HG02885 (cell line): ENCODE measurements at regions not wholly inside any gene's neighbourhood (a gene's known extent, or its start where the extent isn't known, plus 50 kb on each side); places are given as distances from the start of the nearest gene placed in this dataset.
"Not testable (repeated sequence)": the region's sequence is repeated elsewhere in the genome, so short reads cannot be mapped to it uniquely, and the experiment has no call there.

Experiments used
- ATAC-seq: cut with Tn5 transposase; IDR thresholded peaks from one replicate; pipeline ENCODE4 v1.9.1; 2021; ENCODE audit warnings: mild to moderate bottlenecking; ENCODE audit not compliant: unreplicated experiment, poor library complexity

DNA sequence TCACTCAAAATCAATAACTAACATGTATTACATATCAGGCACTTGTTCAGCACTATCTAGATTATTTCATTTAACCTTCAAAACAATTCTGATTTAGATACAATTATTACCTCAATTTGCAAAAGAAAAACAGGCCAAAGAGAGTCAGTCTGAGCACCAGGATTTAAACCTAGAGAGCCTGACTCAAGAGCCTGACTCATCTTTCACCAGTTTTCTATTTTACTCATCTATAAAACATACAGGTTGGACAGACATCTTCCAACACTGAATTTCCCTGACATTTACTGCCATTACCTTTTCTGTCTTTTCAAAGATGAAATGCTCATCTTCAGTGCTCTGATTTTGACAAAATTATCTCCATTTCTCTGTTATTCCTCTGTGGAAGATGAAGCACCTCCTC is 116.5 kb downstream of the MRPL39 start:
- ATAC-seq = no peak

DNA sequence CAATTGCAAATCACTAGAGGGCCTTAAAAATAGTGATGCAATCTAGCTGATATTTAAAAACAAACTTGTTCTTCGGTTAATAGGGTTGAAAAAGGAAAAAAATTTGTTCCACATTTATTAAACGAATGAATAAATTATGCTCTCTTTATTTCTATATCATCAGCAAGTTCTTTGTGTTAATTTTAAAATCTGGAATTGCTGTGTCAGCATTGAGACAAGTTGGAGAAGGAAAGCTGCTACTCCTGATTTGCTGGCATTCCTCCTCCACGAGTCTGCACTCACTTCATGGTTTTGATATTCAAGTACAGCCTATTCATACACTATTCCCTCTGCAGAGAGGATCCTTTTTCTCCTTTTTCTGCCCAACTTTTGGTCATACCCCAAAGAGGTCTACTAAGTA is 117.6 kb downstream of the MRPL39 start:
- no peak for ATAC-seq

DNA sequence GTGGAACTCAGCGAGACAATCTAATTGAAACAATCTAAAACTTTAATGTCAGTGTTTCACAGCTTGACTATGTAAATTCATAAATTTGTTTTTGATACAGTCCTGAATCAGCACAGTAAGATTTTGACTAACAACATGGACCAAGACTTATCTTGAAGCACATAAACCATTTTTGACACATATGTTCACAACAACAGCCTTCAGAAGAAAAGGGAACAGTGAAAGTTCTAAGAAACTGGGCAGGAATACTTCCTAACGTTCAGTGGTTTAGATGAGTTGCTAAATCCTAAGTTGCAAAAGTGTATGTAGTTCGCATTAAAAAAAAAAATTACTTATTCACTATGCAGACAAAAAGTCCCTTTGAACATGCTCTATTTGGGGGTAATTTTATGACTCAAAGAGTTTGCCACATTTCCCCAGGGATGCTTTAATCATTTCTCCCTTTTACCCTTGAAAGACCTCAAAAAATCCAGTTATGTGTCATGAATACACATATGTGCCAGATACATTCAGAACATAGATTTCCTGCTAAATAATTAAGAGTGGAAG is 120.2 kb downstream of the MRPL39 start:
- peak; percentile 82 for ATAC-seq

DNA sequence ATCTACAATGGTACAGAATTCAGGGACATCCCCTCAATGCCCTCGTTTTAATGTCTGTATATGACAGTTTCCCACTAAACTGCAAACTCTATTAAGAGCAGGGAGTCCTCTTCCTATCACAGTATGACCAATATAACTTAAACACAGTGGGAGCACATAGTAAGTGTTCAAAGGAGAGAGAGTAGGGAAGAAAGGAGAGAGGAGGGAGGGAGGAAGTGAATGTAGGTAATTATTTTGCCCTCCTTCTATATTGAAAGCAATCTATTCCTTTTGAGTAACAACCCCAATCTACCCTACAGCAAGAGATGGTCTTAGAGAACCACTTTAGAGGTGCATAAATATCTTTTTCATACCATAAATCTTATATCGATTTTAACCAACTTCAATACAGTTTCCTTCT is 121.4 kb downstream of the MRPL39 start:
- no peak for ATAC-seq

DNA sequence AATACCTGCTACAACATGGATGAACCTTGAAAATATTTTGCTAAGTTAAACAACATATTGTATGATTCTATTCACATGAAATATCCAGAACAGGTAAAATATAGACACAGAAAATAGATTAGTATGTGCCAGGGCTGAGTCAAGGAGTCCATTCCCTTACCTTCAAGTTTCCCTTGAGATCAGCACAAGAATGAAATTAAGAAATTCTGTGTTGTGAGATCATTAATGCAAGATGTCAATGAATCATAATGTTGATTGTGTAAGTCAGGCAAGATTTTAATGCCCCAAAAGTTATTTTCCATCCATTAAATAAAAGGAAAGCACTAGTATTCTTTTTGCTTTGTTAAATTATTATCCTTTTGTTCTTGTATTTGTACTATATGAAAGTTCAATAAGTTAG is 139.4 kb downstream of the MRPL39 start:
- ATAC-seq = no peak

DNA sequence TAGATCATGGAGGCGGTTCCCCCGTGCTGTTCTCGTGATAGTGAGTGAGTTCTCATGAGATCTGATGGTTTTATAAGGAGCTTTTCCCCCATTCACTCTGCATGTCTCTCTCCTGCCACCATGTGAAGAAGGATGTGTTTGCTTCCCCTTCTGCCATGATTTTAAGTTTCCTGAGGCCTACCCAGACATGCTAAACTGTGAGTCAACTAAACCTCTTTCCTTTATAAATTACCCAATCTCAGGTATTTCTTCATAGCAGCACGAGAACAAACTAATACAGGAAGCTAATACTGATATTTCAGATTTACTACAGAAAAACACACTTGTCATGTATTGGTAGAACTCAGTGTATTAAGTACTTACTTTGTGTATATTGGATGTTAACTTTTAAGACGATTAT is 140.2 kb downstream of the MRPL39 start:
- ATAC-seq = not testable (repeated sequence)

DNA sequence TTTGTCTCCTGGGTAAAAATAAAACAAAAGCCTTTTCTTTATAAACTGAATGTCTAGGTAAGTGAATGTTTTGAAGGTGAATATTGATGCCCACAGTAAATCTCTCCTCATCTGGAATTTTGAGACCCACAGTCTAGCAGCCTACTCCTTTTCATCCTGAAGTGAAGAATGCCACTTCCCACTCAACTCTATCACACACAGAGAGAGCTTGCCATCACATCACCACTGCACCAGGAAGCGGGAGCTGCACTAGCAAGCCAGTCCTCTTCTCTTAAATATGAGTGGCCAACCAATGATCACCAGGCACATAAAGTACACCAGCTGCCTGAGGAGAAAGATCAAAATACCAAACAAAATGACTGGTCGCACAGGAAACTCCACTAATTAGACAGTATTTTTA is 140.8 kb downstream of the MRPL39 start:
- no peak for ATAC-seq

DNA sequence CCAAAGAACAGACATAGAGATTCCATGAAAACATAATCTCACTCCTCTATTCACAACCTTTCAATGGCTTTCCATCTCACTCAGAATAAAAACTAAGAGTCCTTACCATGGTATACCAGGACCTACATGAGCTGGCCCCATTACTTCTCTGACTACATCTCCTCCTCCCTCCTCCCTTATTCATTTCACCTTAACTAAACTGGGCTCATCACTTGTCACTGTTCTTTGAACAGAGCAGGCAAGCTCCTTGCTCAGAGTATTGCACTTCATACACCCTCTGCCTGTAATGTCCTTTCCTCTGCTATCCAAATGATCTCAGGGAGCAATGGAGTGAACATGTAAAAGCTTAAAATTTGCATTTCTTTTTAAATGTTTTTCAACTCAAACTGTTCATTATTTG is 142.0 kb downstream of the MRPL39 start:
- peak; percentile 18 for ATAC-seq

DNA sequence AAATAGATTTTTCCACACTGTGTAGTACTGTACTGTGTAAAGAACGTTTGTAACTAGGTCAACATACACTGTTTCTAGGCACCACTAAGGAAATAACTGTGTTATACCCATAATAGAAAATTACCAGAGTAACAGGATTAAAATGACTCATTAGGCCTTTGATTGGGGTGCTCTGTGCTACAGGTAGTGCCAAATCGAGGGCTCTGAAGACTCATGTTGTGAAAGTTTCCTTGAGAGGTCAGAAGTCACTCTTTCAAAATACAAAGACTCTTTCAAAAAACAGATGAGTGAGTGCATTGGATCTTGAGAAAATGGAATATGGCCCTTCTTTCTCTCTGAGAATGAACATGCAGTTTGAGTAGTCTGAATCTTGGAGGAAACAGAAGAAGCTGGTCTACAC is 143.0 kb downstream of the MRPL39 start:
- peak; percentile 70 for ATAC-seq

DNA sequence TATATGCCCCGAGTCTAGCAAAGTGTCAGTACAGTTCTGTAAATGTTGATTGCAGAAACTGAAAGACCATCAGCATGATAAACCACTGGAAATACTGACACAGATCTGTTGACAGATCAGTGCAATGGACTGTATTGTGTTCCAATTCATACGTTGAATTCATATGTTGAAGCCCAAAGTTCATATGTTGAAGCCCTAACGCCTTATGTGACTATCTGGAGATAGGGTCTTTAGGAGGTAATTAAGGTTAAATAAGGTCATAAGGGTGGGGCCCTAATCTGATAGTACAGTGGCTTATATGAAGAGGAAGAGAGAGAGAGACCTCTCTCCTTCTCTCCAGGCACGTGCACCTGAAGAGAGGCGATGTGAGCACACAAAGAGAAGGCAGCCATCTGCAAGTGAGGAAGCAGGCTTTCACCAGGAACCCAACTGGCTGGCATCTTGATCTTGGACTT is 144.7 kb downstream of the MRPL39 start:
- peak; percentile 71 for ATAC-seq

DNA sequence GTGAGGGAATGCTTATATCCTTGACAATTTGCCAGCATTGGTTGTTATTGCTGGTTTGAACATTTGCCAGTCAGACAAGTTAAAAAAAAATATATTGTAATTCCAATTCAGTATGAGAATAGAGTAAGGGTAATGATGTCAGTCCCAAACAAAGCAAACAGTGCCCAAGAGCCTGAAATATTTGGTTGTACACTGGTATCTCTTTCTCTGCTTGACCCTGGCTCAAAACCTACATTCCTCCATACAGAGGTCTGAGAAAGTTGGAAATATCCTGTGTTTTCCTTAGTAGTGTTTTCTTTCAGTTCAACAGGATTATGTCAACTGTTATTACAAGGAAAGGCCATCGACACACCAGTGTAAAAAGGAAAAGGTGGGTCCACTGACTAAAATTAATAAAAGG is 145.6 kb downstream of the MRPL39 start:
- ATAC-seq = no peak

DNA sequence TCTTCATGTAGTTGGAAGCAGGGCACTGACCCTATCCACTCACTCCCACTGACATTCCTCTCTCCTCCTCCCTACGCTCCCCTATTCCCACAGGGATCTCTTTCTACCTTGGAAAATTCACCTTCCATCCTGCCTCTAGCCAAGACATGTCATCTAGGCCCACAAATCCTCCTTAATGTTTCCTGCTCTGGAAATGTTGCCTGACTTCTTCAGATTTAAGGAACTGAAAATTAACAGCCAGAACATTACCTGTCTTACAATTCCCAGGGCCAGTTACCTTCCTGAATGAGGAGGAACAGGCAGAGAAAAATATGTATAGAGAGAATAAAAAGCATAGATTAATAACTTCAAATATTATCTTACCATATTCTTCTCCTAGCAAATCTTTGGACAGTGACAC is 147.3 kb downstream of the MRPL39 start:
- ATAC-seq = no peak

DNA sequence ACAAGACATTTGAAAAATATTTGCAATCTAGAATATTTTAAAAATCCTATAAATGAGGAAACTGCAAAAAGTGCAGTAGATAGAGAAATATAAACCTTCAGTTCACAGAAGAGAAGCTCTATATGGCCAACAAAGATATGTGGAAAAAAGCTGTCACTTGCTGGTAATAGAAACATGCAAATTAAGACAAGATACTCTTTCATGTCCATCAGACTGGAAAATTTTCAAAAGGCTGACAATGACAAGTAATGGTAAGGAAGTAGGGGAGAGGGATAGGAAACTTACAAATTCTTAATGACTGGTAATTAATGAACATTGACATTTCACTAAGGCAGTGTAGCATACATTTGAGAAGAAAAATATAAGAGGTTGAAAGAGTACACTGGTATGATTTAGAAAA is 147.9 kb downstream of the MRPL39 start:
- no peak for ATAC-seq

DNA sequence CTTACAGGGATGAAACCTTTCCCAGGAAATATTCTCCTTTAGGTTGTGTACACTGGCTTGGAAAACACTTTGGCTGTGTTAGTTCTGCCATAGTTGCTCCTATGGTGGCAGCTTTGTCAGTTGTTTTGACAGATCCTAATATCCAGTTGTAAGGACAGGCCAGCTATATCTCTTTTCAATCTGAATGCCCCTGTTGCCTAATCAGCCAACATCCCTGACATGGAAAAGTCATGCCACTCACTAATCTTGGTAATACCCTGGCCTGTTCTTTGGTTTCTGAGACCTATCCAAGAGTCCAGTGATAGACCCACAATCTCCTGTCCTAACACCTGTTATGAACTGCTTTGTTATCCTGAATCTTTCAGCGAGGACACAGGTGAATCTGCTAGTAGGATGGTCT is 148.8 kb downstream of the MRPL39 start:
- ATAC-seq = no peak

DNA sequence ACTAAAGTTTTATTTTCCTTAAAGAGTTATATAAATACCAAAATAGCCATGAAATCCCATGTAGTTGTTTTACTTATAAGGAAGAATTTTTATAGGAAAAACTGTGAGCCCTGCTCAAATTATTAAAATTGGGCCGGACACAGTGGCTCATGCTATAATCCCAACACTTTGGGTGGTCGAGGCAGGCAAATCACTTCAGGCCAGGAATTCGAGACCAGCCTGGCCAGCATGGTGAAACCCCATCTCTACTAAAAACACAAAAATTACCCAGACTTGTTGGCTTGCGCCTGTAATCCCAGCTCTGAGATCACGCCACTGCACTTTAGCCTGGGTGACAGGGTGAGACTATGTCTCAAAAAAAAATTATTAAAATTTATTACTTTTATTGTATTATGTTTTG is 149.3 kb downstream of the MRPL39 start:
- no peak for ATAC-seq

DNA sequence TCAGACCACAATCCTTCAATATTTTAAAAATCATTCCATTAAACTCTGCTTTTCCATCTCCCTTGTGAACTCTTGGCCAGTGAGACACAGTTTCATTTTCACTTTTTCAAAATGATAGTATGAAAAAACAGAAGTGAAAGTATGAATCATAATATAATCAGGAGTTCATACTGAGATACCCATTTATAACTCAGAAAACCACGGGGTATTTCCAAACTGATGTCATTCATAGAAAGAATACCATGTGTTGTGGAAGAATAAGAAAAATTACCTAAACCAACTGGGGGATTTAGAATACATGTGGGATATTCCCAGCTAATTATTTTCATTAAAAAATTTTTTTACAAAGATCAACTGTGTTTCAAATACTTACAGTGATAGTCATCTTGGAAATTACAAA is 149.9 kb downstream of the MRPL39 start:
- ATAC-seq = peak; percentile 72

DNA sequence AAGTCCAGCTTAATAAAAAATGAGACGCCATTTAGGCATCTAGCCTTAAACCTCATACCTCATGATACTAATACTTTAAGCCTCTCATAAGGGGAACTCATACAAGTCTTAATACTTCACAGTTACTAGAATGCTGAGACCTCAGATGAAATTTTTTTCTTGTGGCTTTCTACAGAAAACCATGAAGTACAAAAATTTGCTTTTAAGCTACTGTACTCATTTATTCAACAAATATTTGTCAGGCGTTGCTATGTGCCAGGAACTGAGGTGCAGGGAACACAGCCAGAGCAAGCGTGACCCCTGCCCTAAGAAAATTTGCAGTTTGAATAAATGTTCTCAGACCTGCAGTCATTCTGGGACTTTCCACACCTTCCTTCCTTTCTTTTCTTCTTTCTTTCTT is 150.6 kb downstream of the MRPL39 start:
- ATAC-seq = peak; percentile 47

DNA sequence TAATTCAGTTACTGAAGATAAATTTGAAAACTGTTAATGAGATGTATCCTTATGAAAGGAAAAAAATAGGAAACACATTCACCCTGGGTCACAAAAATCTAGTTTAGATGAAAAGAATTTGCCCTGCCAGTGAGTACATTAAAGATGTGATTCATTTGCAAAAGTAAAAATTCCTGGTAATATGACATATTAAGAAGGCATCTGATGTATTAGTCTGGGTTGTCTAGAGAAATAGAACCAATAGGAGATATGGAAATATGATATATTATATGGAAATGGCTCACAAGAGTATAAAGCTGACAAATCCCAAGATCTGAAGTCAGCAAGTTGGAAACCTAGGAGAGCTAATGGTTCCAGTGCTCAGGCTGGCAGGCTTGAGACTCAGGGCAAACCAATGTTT is 153.8 kb downstream of the MRPL39 start:
- no peak for ATAC-seq

DNA sequence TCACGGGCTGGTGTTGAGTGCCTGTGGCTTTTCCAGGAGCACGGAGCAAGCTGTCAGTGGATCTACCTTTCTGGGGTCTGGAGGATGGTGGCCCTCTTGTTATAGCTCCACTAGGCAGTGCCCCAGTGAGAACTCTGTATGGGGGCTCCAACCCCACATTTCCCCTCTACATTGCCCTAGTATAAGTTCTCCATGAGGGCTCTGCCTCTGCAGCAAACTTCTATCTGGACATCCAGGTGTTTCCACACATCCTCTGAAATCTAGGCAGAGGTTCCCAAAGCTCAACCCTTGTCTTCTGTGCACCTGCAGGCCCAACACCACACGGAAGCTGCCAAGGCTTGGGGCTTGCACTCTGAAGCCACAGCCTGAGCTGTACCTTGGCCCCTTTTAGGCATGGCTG is 157.3 kb downstream of the MRPL39 start:
- ATAC-seq = no peak

DNA sequence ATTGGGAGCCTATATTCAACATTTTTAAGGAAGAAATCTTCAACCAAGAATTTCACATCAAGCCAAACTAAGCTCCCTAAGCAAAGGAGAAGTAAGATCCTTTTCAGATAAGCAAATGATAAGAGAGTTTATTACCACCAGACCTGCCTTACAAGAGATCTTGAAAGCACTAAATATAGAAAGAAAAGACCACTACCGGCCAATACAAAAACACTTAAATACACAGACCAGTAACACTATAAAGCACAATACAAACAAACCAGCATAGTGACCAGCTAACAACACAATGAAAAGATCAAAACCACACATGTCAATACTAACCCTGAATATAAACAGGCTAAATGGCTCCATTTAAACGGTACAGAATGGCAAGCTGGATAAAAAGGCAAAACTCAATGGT is 165.4 kb downstream of the MRPL39 start:
- peak; percentile 42 for ATAC-seq

DNA sequence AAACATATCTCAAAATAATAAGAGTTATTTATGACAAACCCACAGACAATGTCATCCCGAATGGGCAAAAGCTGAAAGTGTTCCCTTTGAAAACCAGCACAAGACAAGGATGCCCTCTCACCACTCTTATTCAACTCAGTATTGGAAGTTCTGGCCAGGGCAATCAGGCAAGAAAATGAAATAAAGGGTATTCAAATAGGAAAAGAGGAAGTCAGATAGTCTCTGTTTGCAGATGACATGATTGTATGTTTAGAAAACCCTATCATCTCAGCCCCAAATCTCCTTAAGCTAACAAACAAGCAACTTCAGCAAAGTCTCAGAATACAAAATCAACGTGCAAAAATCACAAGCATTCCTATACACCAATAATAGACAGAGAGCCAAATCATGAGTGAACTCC is 169.8 kb downstream of the MRPL39 start:
- ATAC-seq = not testable (repeated sequence)

DNA sequence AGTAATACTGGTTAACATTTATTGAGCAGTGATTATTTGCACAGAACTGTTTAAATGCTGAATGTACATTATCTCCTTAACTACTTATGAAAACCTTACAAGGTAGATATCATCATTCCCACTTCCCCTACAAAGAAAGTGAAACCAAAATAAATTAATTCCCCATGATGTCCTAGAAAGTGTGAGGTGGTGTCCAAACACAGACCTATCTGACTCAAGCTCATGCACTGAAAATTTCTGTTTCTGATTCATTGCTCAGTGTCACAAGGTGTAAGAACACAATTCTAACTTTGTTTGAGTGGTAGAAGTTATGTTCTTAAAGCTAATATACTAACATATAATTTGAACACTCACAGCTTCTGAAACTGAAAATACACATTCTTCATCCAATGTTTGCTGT is 178.7 kb downstream of the MRPL39 start:
- peak; percentile 49 for ATAC-seq

DNA sequence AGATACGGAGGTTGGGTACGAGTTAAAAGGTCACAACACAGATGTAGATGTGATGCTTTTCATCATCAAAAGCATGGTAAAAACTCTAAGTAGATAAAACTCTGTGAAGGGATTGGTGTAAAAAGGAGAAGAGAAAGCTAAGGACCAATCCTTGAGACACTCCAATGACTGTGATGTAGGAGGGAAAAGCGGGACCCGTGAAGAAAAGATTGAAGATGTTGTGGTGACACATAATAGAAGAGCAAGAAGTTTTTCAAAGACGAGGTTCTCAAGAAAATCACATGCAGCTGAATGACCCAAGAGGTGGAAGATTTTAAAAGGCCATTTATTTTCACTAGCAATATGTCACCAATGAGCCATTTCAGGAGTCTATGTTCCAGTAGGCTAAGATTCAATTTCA is 179.5 kb downstream of the MRPL39 start:
- ATAC-seq = no peak
